Prostate gland (tissue), 2 donors: ENCODE measurements at regions not wholly inside any gene's neighbourhood (a gene's known extent, or its start where the extent isn't known, plus 50 kb on each side); places are given as distances from the start of the nearest gene placed in this dataset.

Experiments
- DNase-seq: peaks from one replicate; pipeline ENCODE4 v3.0.0-alpha.2; 2019; ENCODE audit warnings: low spot score
- H3K27ac ChIP-seq, 2 donors: fragments of 200-600 bp; sonication (generic); 2 replicates each; pipeline ENCODE4 v1.5.1; 2017 to 2019
- H3K27me3 ChIP-seq: fragments of 200-600 bp; sonication (generic); replicated peaks from 2 replicates; pipeline ENCODE4 v1.5.1; 2019; ENCODE audit not compliant: insufficient read depth
- H3K36me3 ChIP-seq, 2 donors: fragments of 200-600 bp; sonication (generic); 1 replicate in 1 of 2; 2 replicates in 1 of 2; pipeline versions ENCODE4 v1.5.1 to v1.8.1; 2017 to 2019
- H3K4me1 ChIP-seq: fragments of 200-600 bp; sonication (generic); replicated peaks from 2 replicates; pipeline ENCODE4 v1.5.1; 2019
- H3K4me3 ChIP-seq, 2 donors: fragments of 200-600 bp; sonication (generic); 2 replicates each; pipeline ENCODE4 v1.5.1; 2017 to 2019
- H3K9me3 ChIP-seq: fragments of 200-600 bp; sonication (generic); 2 replicates; pipeline ENCODE4 v1.5.1; 2017
- POLR2A ChIP-seq: fragments of 450-650 bp; IDR thresholded peaks from one replicate; pipeline ENCODE4 v1.6.1; 2016; ENCODE audit warnings: antibody characterized with exemption, mild to moderate bottlenecking
- POLR2AphosphoS5 ChIP-seq: sonication (generic); formaldehyde crosslinking; IDR thresholded peaks from one replicate; pipeline ENCODE4 v1.6.1; 2017; ENCODE audit warnings: antibody characterized with exemption
- WGBS: methylation state at CpG from one replicate; pipeline ENCODE4 v1.1.5; 2018; 5-methylcytosine and 5-hydroxymethylcytosine counted together
- intact Hi-C: fragments of 100-400 bp; cut with DNase I; formaldehyde crosslinking; loops from one replicate; pipeline ENCODE4 v1.14.2; 2022
- TF ChIP-seq, protein P1 (sequence below), 4 experiments: fragments of 200-600 bp in 2 of 4; fragments of 450-650 bp in 2 of 4; sonication (generic) in 2 of 4; IDR thresholded peaks; 1 replicate in 3 of 4; 2 replicates in 1 of 4; pipeline ENCODE4 v1.5.1; 2016 to 2019; ENCODE audit warnings: antibody characterized with exemption in 4 of 4, mild to moderate bottlenecking in 2 of 4, moderate library complexity in 2 of 4

DNA sequence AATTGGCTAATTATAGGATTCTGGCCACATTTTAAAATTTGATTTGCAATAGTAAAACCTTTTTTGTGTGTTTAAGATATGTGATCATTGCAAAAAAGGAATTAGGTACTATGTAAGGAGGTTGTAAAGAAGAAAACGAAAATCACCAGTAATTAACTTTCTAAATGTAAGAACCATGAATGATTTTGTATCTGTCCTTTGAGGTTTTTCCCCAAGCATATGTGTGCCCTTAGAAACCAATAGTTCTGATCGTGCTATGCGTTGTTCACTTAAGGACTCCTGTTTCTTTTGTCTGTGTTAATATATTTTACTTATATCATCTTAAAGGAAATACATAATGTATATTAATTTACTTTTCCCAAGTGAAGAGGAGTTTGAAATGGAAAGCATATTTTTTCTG lies 410.2 kb downstream of the PSAT1 start:
- Histone ChIP-seq H3K4me1 (no peaks in the 10 kb centered on the region), H3K9me3 (no peaks in the 10 kb centered on the region), H3K27me3 (no peaks in the 10 kb centered on the region), H3K4me3 (no peak overlapping the region), H3K27ac (no peak overlapping the region), H3K36me3 (no peaks in the 10 kb centered on the region)
- DNase-seq = no peak
- 83% methylated on average over 3 of the region's 3 CpGs for WGBS
- TF ChIP-seq POLR2A (no peak), POLR2AphosphoS5 (no peak)
- TF ChIP-seq, protein P1, sequence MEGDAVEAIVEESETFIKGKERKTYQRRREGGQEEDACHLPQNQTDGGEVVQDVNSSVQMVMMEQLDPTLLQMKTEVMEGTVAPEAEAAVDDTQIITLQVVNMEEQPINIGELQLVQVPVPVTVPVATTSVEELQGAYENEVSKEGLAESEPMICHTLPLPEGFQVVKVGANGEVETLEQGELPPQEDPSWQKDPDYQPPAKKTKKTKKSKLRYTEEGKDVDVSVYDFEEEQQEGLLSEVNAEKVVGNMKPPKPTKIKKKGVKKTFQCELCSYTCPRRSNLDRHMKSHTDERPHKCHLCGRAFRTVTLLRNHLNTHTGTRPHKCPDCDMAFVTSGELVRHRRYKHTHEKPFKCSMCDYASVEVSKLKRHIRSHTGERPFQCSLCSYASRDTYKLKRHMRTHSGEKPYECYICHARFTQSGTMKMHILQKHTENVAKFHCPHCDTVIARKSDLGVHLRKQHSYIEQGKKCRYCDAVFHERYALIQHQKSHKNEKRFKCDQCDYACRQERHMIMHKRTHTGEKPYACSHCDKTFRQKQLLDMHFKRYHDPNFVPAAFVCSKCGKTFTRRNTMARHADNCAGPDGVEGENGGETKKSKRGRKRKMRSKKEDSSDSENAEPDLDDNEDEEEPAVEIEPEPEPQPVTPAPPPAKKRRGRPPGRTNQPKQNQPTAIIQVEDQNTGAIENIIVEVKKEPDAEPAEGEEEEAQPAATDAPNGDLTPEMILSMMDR (IDR thresholded peaks at IDR 0.05) = no peak
- intact Hi-C loops = no loop called here

DNA sequence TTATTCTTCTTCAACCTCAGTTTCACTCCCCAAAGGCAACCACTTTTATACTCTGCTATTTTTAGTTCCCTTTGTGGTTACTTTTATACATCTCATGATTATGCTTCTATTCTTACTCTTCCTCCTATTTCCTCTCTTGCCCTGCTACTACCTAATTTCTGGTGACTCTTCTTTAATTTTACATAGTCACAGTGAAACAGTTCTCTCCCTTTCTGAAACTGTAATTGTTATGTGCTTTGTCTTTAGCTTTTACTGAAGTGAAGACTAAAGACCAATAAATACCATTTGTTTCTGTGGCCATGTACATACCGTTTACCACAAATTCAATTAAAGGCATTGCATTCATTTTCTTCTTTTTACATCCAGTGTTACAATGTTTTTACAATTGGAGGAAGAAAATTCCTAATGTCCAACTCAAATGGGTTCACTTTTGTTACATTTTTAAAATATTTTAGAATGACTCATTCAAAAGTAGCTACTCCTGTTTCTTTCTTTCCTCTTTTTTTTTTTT lies 410.6 kb downstream of the PSAT1 start:
- WGBS = 15% methylated on average over 1 of the region's 1 CpG
- no peaks in the 10 kb centered on the region for H3K36me3 ChIP-seq
- TF ChIP-seq, protein P1 (IDR thresholded peaks at IDR 0.05) = no peak
- TF ChIP-seq POLR2A (no peak), POLR2AphosphoS5 (no peak)
- intact Hi-C loops = no loop called here
- H3K4me1 ChIP-seq = no peaks in the 10 kb centered on the region
- H3K27me3 ChIP-seq = no peaks in the 10 kb centered on the region
- H3K9me3 ChIP-seq = no peaks in the 10 kb centered on the region
- H3K4me3 ChIP-seq = no peak overlapping the region
- H3K27ac ChIP-seq = no peak overlapping the region
- DNase-seq = no peak

DNA sequence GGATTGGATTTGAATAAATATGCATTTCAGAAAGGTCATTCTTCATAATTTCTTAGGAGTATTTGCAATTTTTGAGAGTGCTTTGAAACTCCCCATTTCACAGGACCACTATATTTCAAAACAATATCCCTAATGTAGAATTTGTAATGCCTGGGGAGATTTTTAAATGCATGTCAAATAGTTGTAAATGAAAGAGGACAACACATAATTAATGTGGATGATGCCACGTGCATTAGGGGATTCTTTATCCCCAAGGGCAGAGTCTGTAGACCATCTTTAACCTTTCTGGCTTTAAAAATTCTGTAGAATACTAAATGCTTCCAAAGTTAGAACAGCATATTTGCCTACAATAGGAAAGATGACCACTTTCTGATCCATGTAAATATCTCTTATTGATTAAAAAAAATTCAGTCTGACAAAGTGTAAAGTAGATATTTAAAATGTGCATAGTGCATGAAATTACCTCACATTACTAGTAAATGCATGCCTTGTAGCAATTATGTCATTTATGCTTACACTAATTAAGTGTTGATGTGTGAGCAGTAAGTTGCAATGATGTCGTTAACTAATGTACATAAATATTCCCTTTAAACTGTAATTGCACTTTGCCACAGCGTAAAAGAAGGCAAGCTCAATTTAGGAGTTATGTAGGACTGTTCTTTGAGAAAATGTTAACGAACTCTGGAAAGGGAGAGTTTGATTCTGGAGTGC lies 416.1 kb downstream of the PSAT1 start:
- H3K36me3 ChIP-seq = no peaks in the 10 kb centered on the region
- H3K27ac ChIP-seq = no peak overlapping the region
- H3K4me1 ChIP-seq = no peaks in the 10 kb centered on the region
- no peak for TF ChIP-seq POLR2A
- TF ChIP-seq, protein P1 (IDR thresholded peaks at IDR 0.05) = no peak
- no peak for TF ChIP-seq POLR2AphosphoS5
- 49% methylated on average over 4 of the region's 4 CpGs for WGBS
- no peak overlapping the region for H3K4me3 ChIP-seq
- DNase-seq = no peak
- no peaks in the 10 kb centered on the region for H3K9me3 ChIP-seq
- intact Hi-C loops = no loop called here
- no peaks in the 10 kb centered on the region for H3K27me3 ChIP-seq

DNA sequence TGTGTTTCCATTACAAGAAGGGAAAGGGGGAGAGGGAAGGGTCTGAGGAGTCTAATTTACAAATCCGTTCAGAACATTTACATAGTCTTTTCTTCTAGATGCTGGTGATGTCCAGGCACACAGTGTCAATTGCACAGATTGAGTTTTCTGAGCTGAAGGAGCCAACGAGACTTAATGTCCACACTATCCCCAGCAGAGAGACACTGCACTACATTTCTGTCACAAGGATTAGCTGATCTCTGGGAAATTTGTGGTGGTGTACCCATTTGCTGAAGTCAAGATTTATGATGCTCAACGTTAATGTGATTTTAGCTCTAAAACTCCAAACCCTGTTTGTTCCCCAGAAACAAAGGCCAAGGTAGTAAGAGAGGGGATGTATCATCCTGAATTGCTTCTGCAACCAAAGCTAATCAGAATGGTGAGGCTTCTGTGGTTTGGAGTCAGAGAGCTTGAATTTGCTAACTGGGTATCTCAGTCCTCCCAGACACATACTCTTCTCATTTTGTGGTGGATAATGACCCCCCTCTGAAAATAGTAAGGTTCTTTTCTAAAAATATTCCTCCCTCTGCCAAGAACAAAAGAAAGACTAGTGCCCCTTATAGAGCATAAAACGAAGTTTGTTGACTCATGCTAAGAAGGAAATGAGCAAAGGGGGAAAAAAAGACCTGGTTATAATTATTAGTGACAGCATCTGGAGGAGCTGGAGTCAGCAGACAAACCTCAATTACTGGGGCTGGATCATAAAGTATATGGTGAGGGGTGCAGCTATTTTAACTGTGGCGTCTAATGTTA lies 416.9 kb downstream of the PSAT1 start:
- H3K9me3 ChIP-seq = no peaks in the 10 kb centered on the region
- H3K27me3 ChIP-seq = no peaks in the 10 kb centered on the region
- TF ChIP-seq, protein P1 (IDR thresholded peaks at IDR 0.05) = no peak
- no peak for TF ChIP-seq POLR2AphosphoS5
- TF ChIP-seq POLR2A = no peak
- intact Hi-C loops = no loop called here
- H3K4me1 ChIP-seq = no peaks in the 10 kb centered on the region
- WGBS = 48% methylated on average over 5 of the region's 5 CpGs
- no peak overlapping the region for H3K4me3 ChIP-seq
- no peak for DNase-seq
- no peak overlapping the region for H3K27ac ChIP-seq
- H3K36me3 ChIP-seq = no peaks in the 10 kb centered on the region
